CD4-positive, alpha-beta T cell (primary cell): ENCODE measurements at regions not wholly inside any gene's neighbourhood (a gene's known extent, or its start where the extent isn't known, plus 50 kb on each side); places are given as distances from the start of the nearest gene placed in this dataset.

Experiments
- ATAC-seq: fragments of 200-7000 bp; cut with Tn5 transposase; one replicate; pipeline ENCODE4 v1.10.0; 2022; ENCODE audit warnings: mild to moderate bottlenecking; ENCODE audit not compliant: poor library complexity
- CTCF ChIA-PET: fragments of 350-600 bp; sonication (Branson Sonifier 250); formaldehyde crosslinking; loops from one replicate; lab custom pipeline; 2021; ENCODE audit warnings: antibody characterized with exemption, inconsistent platforms; lab: Charles Lee
- POLR2A ChIA-PET: fragments of 350-600 bp; sonication (Branson Sonifier 250); formaldehyde crosslinking; loops from one replicate; lab custom pipeline; 2021; ENCODE audit warnings: antibody characterized with exemption, inconsistent platforms; lab: Charles Lee
- DNase-seq, 14 experiments: peaks; one replicate each; pipeline ENCODE4 v3.0.0-alpha.2; 2013 to 2020; ENCODE audit warnings: mixed read lengths in 2 of 14
- H3K27ac ChIP-seq, 2 donors: one replicate each; pipeline versions ENCODE4 v1.5.1 to v1.7.0; 2013; ENCODE audit warnings: low read length in 2 of 2, low read depth in 1 of 2, mild to moderate bottlenecking in 1 of 2
- H3K27me3 ChIP-seq, 2 experiments: 1 replicate in 1 of 2; 2 replicates in 1 of 2; pipeline versions ENCODE4 v1.6.1 to v1.7.0; 2013; ENCODE audit warnings: low read length in 2 of 2, control low read depth in 1 of 2, mild to moderate bottlenecking in 1 of 2, moderate library complexity in 1 of 2; ENCODE audit not compliant: insufficient read depth in 2 of 2, control insufficient read depth in 1 of 2
- H3K36me3 ChIP-seq: one replicate; pipeline ENCODE4 v1.6.1; 2013; ENCODE audit warnings: low read length, control low read depth; ENCODE audit not compliant: insufficient read depth
- H3K4me1 ChIP-seq: one replicate; pipeline ENCODE4 v1.6.1; 2013; ENCODE audit warnings: low read length, control low read depth; ENCODE audit not compliant: insufficient read depth
- H3K4me3 ChIP-seq: one replicate; pipeline ENCODE4 v1.5.1; 2013; ENCODE audit warnings: mild to moderate bottlenecking, low read length, moderate library complexity
- H3K9me3 ChIP-seq, 2 experiments: 1 replicate in 1 of 2; 2 replicates in 1 of 2; pipeline versions ENCODE4 v1.6.1 to v1.7.0; 2013; ENCODE audit warnings: low read length in 2 of 2, mild to moderate bottlenecking in 2 of 2, control low read depth in 1 of 2, moderate library complexity in 1 of 2; ENCODE audit not compliant: control insufficient read depth in 1 of 2, insufficient read depth in 1 of 2
- H3K27ac Mint-ChIP-seq: one replicate; pipeline ENCODE4 v1.8.0; 2020; ENCODE audit warnings: mixed read lengths
- H3K27me3 Mint-ChIP-seq: one replicate; pipeline ENCODE4 v1.8.0; 2021; ENCODE audit warnings: mixed read lengths
- H3K36me3 Mint-ChIP-seq: one replicate; pipeline ENCODE4 v1.8.0; 2021; ENCODE audit warnings: low read depth, mixed read lengths
- H3K4me1 Mint-ChIP-seq: one replicate; pipeline ENCODE4 v1.8.0; 2021; ENCODE audit warnings: low read depth, mixed read lengths
- H3K4me3 Mint-ChIP-seq: one replicate; pipeline ENCODE4 v1.8.0; 2020; ENCODE audit warnings: mild to moderate bottlenecking, mixed read lengths
- H3K9me3 Mint-ChIP-seq: one replicate; pipeline ENCODE4 v1.8.0; 2020; ENCODE audit warnings: mixed read lengths
- intact Hi-C, 2 experiments: fragments of 100-400 bp; cut with DNase I in 1 of 2; cut with micrococcal nuclease in 1 of 2; formaldehyde crosslinking; loops; one replicate each; pipeline versions ENCODE4 v1.15.1 to v1.9.0; 2023 to 2025; cut with DNase I, micrococcal nuclease
- TF ChIP-seq, protein P1 (sequence below): fragments of 200-600 bp; IDR thresholded peaks from one replicate; pipeline ENCODE4 v1.8.0; 2022; ENCODE audit warnings: antibody characterized with exemption, mild to moderate bottlenecking

DNA sequence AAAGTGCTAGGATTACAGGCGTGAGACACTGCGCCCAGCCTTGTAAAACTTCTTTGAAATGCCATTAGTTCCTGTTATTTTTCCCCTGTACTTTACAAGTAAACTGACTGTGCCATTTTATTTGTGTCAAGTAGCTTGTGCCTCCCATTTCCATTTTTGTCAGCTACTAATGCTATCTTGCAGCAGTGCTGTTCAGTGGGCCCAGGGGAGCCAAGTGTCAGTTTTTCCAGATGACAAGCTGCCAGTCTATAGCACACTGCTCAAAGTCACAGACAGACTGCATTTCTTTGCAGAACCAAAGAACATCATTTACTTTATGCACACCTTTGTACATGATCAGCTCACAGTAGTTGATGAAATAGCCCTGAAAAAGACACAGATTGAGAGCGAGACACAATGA is 901.3 kb upstream of the CDH2 start:
- ChIA-PET CTCF (no interaction called here), POLR2A (no interaction called here)
- peaks cover 4 to 5% of the 10 kb centered on the region in 2 experiments for H3K9me3 ChIP-seq
- TF ChIP-seq, protein P1, sequence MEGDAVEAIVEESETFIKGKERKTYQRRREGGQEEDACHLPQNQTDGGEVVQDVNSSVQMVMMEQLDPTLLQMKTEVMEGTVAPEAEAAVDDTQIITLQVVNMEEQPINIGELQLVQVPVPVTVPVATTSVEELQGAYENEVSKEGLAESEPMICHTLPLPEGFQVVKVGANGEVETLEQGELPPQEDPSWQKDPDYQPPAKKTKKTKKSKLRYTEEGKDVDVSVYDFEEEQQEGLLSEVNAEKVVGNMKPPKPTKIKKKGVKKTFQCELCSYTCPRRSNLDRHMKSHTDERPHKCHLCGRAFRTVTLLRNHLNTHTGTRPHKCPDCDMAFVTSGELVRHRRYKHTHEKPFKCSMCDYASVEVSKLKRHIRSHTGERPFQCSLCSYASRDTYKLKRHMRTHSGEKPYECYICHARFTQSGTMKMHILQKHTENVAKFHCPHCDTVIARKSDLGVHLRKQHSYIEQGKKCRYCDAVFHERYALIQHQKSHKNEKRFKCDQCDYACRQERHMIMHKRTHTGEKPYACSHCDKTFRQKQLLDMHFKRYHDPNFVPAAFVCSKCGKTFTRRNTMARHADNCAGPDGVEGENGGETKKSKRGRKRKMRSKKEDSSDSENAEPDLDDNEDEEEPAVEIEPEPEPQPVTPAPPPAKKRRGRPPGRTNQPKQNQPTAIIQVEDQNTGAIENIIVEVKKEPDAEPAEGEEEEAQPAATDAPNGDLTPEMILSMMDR, result no peak
- Mint-ChIP-seq H3K4me1 (no peaks in the 10 kb centered on the region), H3K27ac (no peak overlapping the region), H3K4me3 (no peak overlapping the region), H3K27me3 (no peaks in the 10 kb centered on the region), H3K9me3 (no peaks in the 10 kb centered on the region), H3K36me3 (no peaks in the 10 kb centered on the region)
- H3K36me3 ChIP-seq, result no peaks in the 10 kb centered on the region
- no peak overlapping the region for H3K4me3 ChIP-seq
- intact Hi-C loops, result loop anchor here in 1 of 2 experiments (10.0 kb wide), 1 partner anchor 63 kb away; no protein-coding TSS in a partner anchor
- ATAC-seq (no peak), DNase-seq (no peak)
- no peaks in the 10 kb centered on the region for H3K4me1 ChIP-seq
- H3K27ac ChIP-seq, result no peak overlapping the region
- H3K27me3 ChIP-seq, result no peaks in the 10 kb centered on the region

DNA sequence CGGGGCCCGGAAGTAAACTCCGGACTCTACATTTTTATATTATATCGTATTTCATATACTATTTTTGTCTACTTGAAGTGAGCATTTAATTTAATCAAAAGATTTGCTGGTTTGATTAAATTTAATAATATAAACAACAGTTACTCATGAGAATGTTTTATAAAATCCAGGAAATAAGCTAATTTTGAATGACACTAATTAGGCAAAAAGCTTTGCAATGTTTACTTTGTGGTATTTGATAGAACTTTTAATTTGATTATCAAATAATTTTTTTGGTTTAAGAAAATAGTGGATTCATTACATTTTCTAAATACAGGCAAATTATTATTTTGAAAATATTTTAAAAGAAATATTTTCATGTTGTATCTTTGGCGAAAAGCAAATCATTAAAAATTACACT is 900.4 kb upstream of the CDH2 start:
- POLR2A ChIA-PET, result no interaction called here
- Histone ChIP-seq H3K27ac (no peak overlapping the region), H3K4me1 (no peaks in the 10 kb centered on the region), H3K4me3 (no peak overlapping the region), H3K27me3 (no peaks in the 10 kb centered on the region), H3K9me3 (peaks cover 4 to 9% of the 10 kb centered on the region in 2 experiments), H3K36me3 (no peaks in the 10 kb centered on the region)
- Mint-ChIP-seq H3K4me1 (no peaks in the 10 kb centered on the region), H3K4me3 (no peak overlapping the region), H3K9me3 (no peaks in the 10 kb centered on the region), H3K36me3 (no peaks in the 10 kb centered on the region), H3K27me3 (no peaks in the 10 kb centered on the region), H3K27ac (no peak overlapping the region)
- ATAC-seq (no peak), DNase-seq (no peak)
- CTCF ChIA-PET, result no interaction called here
- intact Hi-C loops, result loop anchor here in 1 of 2 experiments (10.0 kb wide), 1 partner anchor 63 kb away; no protein-coding TSS in a partner anchor
- TF ChIP-seq, protein P1, result no peak

DNA sequence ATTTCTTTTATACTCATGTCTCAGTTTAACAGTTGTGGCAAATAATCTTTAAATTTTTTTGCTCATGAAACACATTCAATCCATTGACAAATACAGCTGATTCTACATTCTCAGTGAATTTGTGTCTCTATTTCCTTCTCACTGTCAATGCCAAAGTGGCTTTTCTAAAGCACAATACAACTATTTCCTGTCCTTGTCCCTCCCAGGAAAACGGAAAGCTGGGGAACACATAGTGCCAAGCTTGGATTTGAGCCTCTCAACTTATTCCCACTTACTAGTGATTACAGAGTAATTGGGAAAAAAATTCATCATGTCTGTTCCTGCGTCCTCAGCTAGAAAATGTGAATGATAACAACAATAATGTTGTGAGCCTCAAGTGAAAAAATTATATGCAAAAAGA is 899.7 kb upstream of the CDH2 start:
- H3K36me3 Mint-ChIP-seq, result no peaks in the 10 kb centered on the region
- TF ChIP-seq, protein P1, result no peak
- POLR2A ChIA-PET, result no interaction called here
- H3K27ac Mint-ChIP-seq, result no peak overlapping the region
- intact Hi-C loops, result loop anchor here in 1 of 2 experiments (10.0 kb wide), 1 partner anchor 62 kb away; no protein-coding TSS in a partner anchor
- H3K4me1 ChIP-seq, result no peaks in the 10 kb centered on the region
- H3K27ac ChIP-seq, result no peak overlapping the region
- CTCF ChIA-PET, result no interaction called here
- peaks cover 2% of the 10 kb centered on the region for H3K9me3 Mint-ChIP-seq
- H3K4me3 Mint-ChIP-seq, result no peak overlapping the region
- no peaks in the 10 kb centered on the region for H3K27me3 Mint-ChIP-seq
- no peaks in the 10 kb centered on the region for H3K36me3 ChIP-seq
- no peaks in the 10 kb centered on the region for H3K4me1 Mint-ChIP-seq
- peaks cover 4 to 9% of the 10 kb centered on the region in 2 experiments for H3K9me3 ChIP-seq
- ATAC-seq (no peak), DNase-seq (no peak)
- no peaks in the 10 kb centered on the region for H3K27me3 ChIP-seq
- H3K4me3 ChIP-seq, result no peak overlapping the region
